ENCODE measurements at regions not wholly inside any gene's neighbourhood (a gene's known extent, or its start where the extent isn't known, plus 50 kb on each side); places are given as distances from the start of the nearest gene placed in this dataset.

- 79% methylated on average over 1 of the region's 1 CpG; no CpG with 5 or more reads in 1 of the 2 experiments for WGBS, 2 experiments (ENCODE audit: insufficient coverage in 1 of 2, insufficient read length in 1 of 2)
Observed at GRCh38 chr7:115831371-115831770, 199.2 kb downstream of the TFEC start.

GRCh38 chr7:115827305-115828045, 203.1 kb downstream of the TFEC start:
- Histone ChIP-seq H3K27me3 (ENCODE audit: control insufficient read depth, insufficient read depth, low read length, poor library complexity, severe bottlenecking) (no peaks in the 10 kb centered on the region), H3K36me3 (ENCODE audit: control insufficient read depth, insufficient read depth, low read length) (no peaks in the 10 kb centered on the region), H3K4me3 (ENCODE audit: low read length) (no peak overlapping the region), H3K9me3 (ENCODE audit: control insufficient read depth, low read length) (no peaks in the 10 kb centered on the region), H3K27ac (ENCODE audit: low read depth, low read length) (no peak overlapping the region), H3K4me1 (ENCODE audit: control insufficient read depth, insufficient read depth, low read length) (no peaks in the 10 kb centered on the region), H3K9ac (ENCODE audit: extremely low read depth, low read length, poor library complexity, severe bottlenecking) (no peak overlapping the region)
- DNase-seq = no peak
- Mint-ChIP-seq H3K36me3 (ENCODE audit: low read depth) (no peaks in the 10 kb centered on the region), H3K4me3 (no peak overlapping the region), H3K4me1 (no peaks in the 10 kb centered on the region), H3K27ac (no peak overlapping the region), H3K9me3 (no peaks in the 10 kb centered on the region), H3K27me3 (ENCODE audit: insufficient read depth) (no peaks in the 10 kb centered on the region)
- no peak for TF ChIP-seq CTCF (conservative IDR thresholded peaks at IDR 0.05)
- WGBS, 2 experiments (ENCODE audit: insufficient coverage in 1 of 2, insufficient read length in 1 of 2) = 80 to 90% methylated on average over 1 to 3 of the region's 3 CpGs

More at GRCh38 chr7:115831371-115831770, 199.2 kb downstream of the TFEC start:
- H3K4me1 Mint-ChIP-seq = no peaks in the 10 kb centered on the region
- Histone ChIP-seq H3K4me1 (ENCODE audit: control insufficient read depth, insufficient read depth, low read length) (no peaks in the 10 kb centered on the region), H3K9ac (ENCODE audit: extremely low read depth, low read length, poor library complexity, severe bottlenecking) (no peak overlapping the region), H3K36me3 (ENCODE audit: control insufficient read depth, insufficient read depth, low read length) (no peaks in the 10 kb centered on the region), H3K27me3 (ENCODE audit: control insufficient read depth, insufficient read depth, low read length, poor library complexity, severe bottlenecking) (no peaks in the 10 kb centered on the region), H3K9me3 (ENCODE audit: control insufficient read depth, low read length) (no peaks in the 10 kb centered on the region), H3K27ac (ENCODE audit: low read depth, low read length) (no peak overlapping the region), H3K4me3 (ENCODE audit: low read length) (no peak overlapping the region)
- no peak for DNase-seq
- TF ChIP-seq CTCF (conservative IDR thresholded peaks at IDR 0.05) = no peak
- H3K27me3 Mint-ChIP-seq (ENCODE audit: insufficient read depth) = no peaks in the 10 kb centered on the region
- no peak overlapping the region for H3K4me3 Mint-ChIP-seq
- H3K27ac Mint-ChIP-seq = no peak overlapping the region
- no peaks in the 10 kb centered on the region for H3K9me3 Mint-ChIP-seq
- no peaks in the 10 kb centered on the region for H3K36me3 Mint-ChIP-seq (ENCODE audit: low read depth)

- Histone ChIP-seq H3K27ac (ENCODE audit: low read depth, low read length) (no peak overlapping the region), H3K9me3 (ENCODE audit: control insufficient read depth, low read length) (no peaks in the 10 kb centered on the region), H3K9ac (ENCODE audit: extremely low read depth, low read length, poor library complexity, severe bottlenecking) (no peak overlapping the region), H3K4me3 (ENCODE audit: low read length) (no peak overlapping the region), H3K36me3 (ENCODE audit: control insufficient read depth, insufficient read depth, low read length) (no peaks in the 10 kb centered on the region), H3K4me1 (ENCODE audit: control insufficient read depth, insufficient read depth, low read length) (no peaks in the 10 kb centered on the region), H3K27me3 (ENCODE audit: control insufficient read depth, insufficient read depth, low read length, poor library complexity, severe bottlenecking) (no peaks in the 10 kb centered on the region)
- no peaks in the 10 kb centered on the region for H3K4me1 Mint-ChIP-seq
- no peak overlapping the region for H3K27ac Mint-ChIP-seq
- WGBS, 2 experiments (ENCODE audit: insufficient coverage in 1 of 2, insufficient read length in 1 of 2) = 67 to 95% methylated on average over 1 of the region's 2 CpGs
- no peaks in the 10 kb centered on the region for H3K36me3 Mint-ChIP-seq (ENCODE audit: low read depth)
- H3K4me3 Mint-ChIP-seq = no peak overlapping the region
- no peaks in the 10 kb centered on the region for H3K27me3 Mint-ChIP-seq (ENCODE audit: insufficient read depth)
- TF ChIP-seq CTCF (conservative IDR thresholded peaks at IDR 0.05) = no peak
- DNase-seq = no peak
- no peaks in the 10 kb centered on the region for H3K9me3 Mint-ChIP-seq
Observed at GRCh38 chr7:115825456-115826115, 205.0 kb downstream of the TFEC start.

Measured in endodermal cell (in vitro differentiated cells).